SK-N-DZ (cell line): ENCODE measurements at regions not wholly inside any gene's neighbourhood (a gene's known extent, or its start where the extent isn't known, plus 50 kb on each side); places are given as distances from the start of the nearest gene placed in this dataset.

Source experiments
- DNase-seq: peaks from one replicate; pipeline ENCODE4 v3.0.0-alpha.2; 2015; ENCODE audit warnings: low spot score

GRCh38 chr7:85510287-85510686, 323.4 kb upstream of the SEMA3D start:
- DNase-seq: peak; percentile 84

GRCh38 chr7:85509476-85509875, 322.6 kb upstream of the SEMA3D start:
- DNase-seq: peak; percentile 45

- peak; percentile 81 for DNase-seq
These were observed 322.0 kb upstream of the SEMA3D start for GRCh38 chr7:85508642-85509410.

- DNase-seq: no peak
These were observed 311.2 kb upstream of the SEMA3D start for GRCh38 chr7:85498031-85498430.

GRCh38 chr7:85489498-85489897, 302.6 kb upstream of the SEMA3D start:
- no peak for DNase-seq

DNA sequence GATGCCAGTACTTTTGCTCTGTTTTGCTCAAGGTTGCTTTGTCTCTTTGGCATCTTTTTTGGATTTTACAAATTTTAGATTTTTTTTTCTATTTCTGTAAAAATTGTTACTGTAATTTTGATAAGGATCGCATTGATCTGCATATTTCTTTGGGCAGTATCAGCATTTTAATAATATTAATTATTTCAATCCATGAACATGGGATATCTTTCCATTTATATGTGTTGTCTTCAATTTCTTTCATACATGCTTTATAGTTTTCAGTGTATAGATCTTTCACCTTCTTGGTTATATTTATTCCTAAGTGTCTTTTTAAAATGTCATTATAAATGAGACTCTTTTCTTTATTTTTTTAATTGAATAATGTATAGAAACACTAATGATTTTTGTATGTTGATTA, 301.6 kb upstream of the SEMA3D start:
- no peak for DNase-seq

GRCh38 chr7:85483177-85483576, 296.3 kb upstream of the SEMA3D start:
- no peak for DNase-seq

GRCh38 chr7:85480666-85481065, 293.8 kb upstream of the SEMA3D start:
- no peak for DNase-seq

DNA sequence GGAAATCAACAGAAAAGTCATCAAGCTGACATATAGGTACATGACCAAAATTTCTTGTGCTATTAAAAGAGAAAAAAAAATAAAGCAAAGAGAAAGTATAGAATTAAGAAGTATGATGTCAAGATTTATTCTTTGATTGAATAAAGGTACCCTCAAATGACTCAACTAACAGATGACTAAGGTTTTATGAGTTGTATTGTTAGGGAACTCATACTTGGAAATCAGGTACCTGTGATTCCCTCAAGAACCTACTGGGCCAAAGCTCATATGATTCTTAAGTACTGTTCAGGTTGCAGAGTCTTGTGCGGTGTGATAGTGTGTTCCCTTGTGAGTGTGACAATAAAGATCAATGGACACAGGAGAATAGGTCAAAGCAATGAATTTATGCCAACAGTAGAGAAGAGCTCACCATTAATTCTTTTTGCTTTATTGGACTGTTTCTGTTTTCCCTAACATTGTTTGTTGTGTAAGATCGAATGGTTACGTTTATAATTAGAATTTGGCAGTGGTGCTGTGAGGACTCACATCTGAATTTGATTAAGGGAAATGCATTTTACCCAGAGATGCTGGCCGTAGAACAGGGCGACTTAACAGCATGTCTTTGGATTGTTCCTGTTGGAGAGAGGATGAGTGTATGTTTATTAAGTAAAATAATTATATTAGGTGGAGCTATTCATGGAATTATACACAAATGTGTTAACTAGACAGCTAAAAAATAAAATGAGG, 293.2 kb upstream of the SEMA3D start:
- DNase-seq: peak; percentile 20

DNA sequence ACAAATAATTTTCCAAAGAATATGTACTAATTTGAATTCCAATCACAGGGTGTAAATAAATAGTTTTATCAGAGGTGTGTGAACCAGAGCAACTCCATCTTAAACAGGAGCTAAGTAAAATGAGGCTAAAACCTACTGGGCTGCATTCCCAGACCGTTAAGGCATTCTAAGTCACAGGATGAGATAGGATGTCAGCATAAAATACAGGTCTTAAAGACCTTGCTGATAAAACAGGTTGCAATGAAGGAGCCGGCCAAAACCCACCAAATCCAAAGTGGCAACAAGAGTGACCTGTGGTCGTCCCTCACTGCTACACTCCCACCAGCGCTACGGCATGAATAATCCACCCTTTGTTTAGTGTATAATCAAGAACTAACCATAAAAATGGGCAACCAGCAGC, 291.7 kb upstream of the SEMA3D start:
- DNase-seq: no peak

DNA sequence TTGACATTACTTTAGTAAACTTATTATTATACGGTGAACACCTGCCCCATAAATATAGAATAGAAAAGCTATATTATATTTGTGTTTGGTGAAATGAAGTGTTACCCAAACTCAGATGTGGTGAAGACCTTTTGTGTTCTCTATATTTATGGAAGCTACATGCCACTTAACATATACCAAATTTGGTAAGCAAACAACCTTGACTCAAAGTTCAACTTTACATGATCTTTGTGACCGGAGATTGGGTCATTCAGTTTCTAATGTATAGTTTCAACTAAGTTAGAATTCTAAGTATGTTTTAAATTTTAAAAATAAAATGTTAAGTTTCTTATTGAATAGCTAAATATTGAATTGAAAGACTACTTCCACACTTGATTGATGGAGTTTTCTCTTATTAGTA, 288.6 kb upstream of the SEMA3D start:
- no peak for DNase-seq

GRCh38 chr7:85475071-85475470, 288.2 kb upstream of the SEMA3D start:
- no peak for DNase-seq

- DNase-seq: no peak
These were observed 287.4 kb upstream of the SEMA3D start for GRCh38 chr7:85474234-85474633.

DNA sequence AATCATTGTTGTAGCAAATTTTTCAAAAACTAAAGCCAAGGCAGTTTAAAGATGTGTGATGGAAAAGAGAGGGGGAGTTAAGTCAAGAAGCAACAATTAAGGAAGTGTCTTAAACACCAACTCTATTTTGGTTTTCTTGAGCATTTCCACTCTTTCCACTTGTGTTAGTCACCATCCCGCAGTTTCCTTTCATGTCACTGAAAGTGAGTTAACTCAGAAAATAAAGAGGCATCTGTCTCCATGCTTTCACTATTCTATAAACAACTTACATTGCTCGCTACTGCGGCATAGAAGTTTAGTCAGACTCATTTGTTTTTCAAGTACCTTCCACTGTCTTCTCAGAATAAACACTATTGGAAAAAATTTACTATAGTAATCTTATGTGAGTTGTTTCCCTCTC, 284.9 kb upstream of the SEMA3D start:
- no peak for DNase-seq

DNA sequence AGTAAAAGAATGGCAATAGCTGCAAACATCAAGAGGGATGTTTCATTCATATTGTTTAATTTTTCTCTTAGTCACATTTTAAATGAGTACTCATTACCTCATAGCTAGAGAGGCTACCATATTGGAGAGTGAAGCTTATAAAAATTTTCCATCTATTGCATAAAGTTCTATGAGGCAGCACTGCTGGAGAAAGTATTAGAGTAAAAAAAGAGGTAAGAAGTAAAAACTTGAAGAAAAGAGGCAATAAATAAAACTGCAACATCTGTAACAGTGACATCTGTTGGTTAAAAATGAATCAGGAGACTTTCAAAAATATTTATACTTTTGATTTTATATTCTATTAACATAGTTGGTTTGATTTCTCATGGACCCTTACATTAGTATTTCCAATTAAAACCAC, 284.5 kb upstream of the SEMA3D start:
- DNase-seq: no peak

DNA sequence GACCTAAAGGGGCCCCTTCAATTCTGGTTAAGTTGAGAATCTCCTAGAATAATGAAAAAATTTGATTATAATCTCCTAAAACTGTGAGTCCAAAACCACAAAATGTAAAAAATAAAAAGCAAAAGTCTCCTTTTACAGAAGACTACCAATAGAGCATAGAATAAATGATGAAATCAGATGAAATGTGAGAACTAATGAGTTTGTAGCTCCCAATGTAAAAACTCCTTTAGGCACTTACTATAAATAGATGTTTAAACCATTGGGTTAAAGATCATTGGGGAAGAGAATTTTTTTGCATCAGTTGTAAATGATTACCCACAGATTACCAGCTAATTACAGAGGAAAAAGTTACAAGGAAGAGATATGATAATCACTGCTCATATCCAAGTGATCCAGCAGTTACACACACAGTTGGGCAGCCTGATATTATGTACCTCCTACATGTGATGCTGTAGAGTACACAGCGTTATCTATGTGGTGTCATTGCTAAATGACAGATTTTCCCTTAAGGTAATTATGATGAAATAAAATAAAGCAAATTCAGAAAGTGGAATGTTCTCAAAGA, 282.7 kb upstream of the SEMA3D start:
- DNase-seq: no peak

GRCh38 chr7:85464042-85464651, 277.3 kb upstream of the SEMA3D start:
- no peak for DNase-seq

DNA sequence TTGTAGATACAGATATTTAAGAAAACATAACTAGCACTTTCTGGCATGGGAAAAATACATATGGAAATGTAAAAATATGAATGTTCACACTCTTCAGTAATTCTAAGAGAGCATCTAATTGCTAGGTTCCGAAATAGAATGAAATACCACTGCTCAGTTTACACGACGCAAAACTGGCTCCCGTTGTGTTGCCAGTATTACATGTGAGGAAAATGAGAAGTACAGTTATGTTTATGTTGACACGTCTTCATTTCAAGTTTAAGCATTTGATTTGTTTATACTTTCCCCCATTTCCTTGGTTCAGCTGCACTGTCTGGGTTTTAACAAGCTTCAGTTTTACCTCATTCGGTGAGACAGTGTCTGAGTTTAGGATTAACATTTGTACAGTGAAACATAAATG, 275.8 kb upstream of the SEMA3D start:
- no peak for DNase-seq

DNA sequence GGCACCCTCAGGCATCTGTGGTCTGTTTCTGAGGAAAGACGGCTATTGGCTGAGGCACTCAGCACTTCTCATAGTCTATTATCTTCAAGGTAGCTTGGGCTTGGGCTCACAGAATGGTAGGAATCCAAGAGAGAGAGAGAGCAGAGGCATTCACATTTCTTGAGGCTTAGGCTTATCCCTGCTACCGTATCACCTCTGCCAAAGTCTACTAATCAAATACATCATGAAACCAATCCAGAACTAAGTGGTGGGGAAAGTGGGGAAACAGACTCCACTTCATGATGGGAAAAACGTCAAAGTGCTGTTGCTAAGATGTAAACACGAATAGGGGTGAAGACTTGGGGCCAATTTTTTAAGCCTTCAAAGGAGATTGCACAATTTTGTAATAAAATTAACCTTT, 271.1 kb upstream of the SEMA3D start:
- no peak for DNase-seq

GRCh38 chr7:85456254-85456653, 269.4 kb upstream of the SEMA3D start:
- DNase-seq: no peak

DNA sequence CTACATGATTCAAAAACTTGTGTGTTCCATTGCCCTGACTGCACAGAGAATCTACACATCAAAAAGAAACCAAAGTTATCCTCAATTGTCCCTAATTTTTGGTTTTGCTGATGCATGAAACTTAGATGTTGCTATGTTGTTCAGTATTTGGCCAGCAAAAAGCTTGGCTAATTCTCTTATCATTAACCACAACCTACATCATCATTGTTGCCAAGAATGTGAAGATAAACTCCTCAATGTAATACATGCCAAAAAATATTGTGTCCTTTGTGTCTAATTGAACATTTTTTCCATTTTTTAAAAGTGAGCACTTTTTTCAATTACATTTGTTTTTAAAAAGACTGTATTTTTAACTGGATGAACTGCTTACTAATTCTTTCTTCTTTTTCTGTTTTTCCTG, 268.0 kb upstream of the SEMA3D start:
- DNase-seq: no peak

DNA sequence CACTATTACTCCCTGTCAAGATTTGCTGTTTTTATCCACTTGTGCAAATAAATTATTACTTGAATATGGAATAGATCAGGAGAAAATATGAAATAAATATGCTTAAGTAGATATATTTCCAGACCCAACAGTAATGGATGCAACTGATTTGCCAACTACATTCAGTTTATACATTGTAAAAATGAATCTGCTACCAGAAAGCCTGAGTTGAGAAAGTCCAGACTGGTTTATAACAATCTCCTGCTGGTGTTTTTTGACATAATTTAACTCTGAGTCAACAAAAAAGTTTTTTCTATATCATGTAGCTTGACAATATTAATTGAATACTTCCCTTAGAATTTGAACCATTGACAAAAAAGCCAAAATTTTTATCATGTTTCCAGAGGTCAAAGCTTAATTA, 265.8 kb upstream of the SEMA3D start:
- DNase-seq: no peak

DNA sequence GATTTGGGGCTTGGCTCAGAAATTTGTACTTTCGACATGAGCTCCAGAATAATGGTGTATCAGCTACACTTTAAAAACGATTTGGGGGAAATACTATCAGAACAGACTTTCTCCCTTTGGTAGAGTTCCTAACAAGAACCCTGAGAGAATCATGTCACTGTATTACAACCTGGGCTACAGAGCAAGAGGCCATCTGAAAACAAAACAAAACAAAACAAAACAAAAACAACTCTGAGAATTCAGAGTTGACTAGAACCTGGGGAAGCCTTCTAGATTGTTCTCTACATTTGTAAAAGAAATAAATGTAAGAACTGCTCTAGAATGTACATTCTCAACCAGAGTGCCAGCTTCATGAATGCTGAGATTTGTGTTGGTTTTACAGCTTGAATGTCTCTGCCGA, 262.6 kb upstream of the SEMA3D start:
- DNase-seq: no peak
